ENCODE measurements at regions not wholly inside any gene's neighbourhood (a gene's known extent, or its start where the extent isn't known, plus 50 kb on each side); places are given as distances from the start of the nearest gene placed in this dataset.
"Not testable (repeated sequence)": the region's sequence is repeated elsewhere in the genome, so short reads cannot be mapped to it uniquely, and the experiment has no call there.

- no peak for ATAC-seq
- no peak for DNase-seq (ENCODE audit: low spot score)
- TF ChIP-seq NR3C1 (CRISPR knock-in tag; conservative IDR thresholded peaks at IDR 0.05; ENCODE audit: low read depth) (no peak), HMGXB4 (CRISPR knock-in tag; IDR thresholded peaks at IDR 0.05) (no peak), E2F1 (CRISPR knock-in tag; IDR thresholded peaks at IDR 0.05) (no peak), ZMAT4 (CRISPR knock-in tag; IDR thresholded peaks at IDR 0.05) (no peak), ZNF138 (CRISPR knock-in tag; conservative IDR thresholded peaks at IDR 0.05) (no peak), NFE2L1 (CRISPR knock-in tag; IDR thresholded peaks at IDR 0.05) (no peak), ETV6 (CRISPR knock-in tag; IDR thresholded peaks at IDR 0.05) (no peak), FOXK1 (CRISPR knock-in tag; IDR thresholded peaks at IDR 0.05) (no peak), RELA (CRISPR knock-in tag; IDR thresholded peaks at IDR 0.05; ENCODE audit: borderline replicate concordance) (no peak), ZNF219 (CRISPR knock-in tag; IDR thresholded peaks at IDR 0.05; ENCODE audit: borderline replicate concordance) (no peak), ZBTB21 (CRISPR knock-in tag; IDR thresholded peaks at IDR 0.05; ENCODE audit: borderline replicate concordance) (no peak), ZNF317 (CRISPR knock-in tag; IDR thresholded peaks at IDR 0.05; ENCODE audit: borderline replicate concordance, low read depth) (no peak), ZNF396 (CRISPR knock-in tag; IDR thresholded peaks at IDR 0.05; ENCODE audit: borderline replicate concordance) (no peak)
- TF ChIP-seq, protein P1, sequence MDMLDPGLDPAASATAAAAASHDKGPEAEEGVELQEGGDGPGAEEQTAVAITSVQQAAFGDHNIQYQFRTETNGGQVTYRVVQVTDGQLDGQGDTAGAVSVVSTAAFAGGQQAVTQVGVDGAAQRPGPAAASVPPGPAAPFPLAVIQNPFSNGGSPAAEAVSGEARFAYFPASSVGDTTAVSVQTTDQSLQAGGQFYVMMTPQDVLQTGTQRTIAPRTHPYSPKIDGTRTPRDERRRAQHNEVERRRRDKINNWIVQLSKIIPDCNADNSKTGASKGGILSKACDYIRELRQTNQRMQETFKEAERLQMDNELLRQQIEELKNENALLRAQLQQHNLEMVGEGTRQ (CRISPR knock-in tag; IDR thresholded peaks at IDR 0.05): no peak
- TF ChIP-seq, protein P2, sequence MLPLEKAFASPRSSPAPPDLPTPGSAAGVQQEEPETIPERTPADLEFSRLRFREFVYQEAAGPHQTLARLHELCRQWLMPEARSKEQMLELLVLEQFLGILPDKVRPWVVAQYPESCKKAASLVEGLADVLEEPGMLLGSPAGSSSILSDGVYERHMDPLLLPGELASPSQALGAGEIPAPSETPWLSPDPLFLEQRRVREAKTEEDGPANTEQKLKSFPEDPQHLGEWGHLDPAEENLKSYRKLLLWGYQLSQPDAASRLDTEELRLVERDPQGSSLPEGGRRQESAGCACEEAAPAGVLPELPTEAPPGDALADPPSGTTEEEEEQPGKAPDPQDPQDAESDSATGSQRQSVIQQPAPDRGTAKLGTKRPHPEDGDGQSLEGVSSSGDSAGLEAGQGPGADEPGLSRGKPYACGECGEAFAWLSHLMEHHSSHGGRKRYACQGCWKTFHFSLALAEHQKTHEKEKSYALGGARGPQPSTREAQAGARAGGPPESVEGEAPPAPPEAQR (CRISPR knock-in tag; IDR thresholded peaks at IDR 0.05): no peak
- H3K4me3 Mint-ChIP-seq: no peak overlapping the region
- peaks cover 10% of the 10 kb centered on the region for H3K36me3 Mint-ChIP-seq
- H3K9me3 Mint-ChIP-seq: peaks cover 25% of the 10 kb centered on the region
- peaks cover 14% of the 10 kb centered on the region for H3K4me1 Mint-ChIP-seq
- POLR2A ChIA-PET: no interaction called here
- H3K27ac Mint-ChIP-seq: no peak overlapping the region
- H3K27me3 Mint-ChIP-seq (ENCODE audit: low read depth): no peaks in the 10 kb centered on the region
- CTCF ChIA-PET: no interaction called here
Measured at GRCh38 chr5:127196042-127196441, 94.6 kb upstream of the MEGF10 start.

- peak; percentile 53 for DNase-seq (ENCODE audit: low spot score)
- 0 out of 2 replicates have a peak, but pooled peaks have one; percentile 66 for TF ChIP-seq FOXK1 (CRISPR knock-in tag; IDR thresholded peaks at IDR 0.05)
- TF ChIP-seq GABPB1 (CRISPR knock-in tag; IDR thresholded peaks at IDR 0.05): peak; percentile 41; the same call in 1 of the 2 replicates
- CTCF ChIA-PET: interaction anchor here (0.9 kb wide), 1 partner anchor 177 kb away, joined by 4 read pairs; no protein-coding TSS in a partner anchor
- H3K4me1 Mint-ChIP-seq: peaks cover 14% of the 10 kb centered on the region
- POLR2A ChIA-PET; H3K27me3 Mint-ChIP-seq (ENCODE audit: low read depth); H3K27ac Mint-ChIP-seq; H3K36me3 Mint-ChIP-seq: not testable (repeated sequence)
- peaks cover 36% of the 10 kb centered on the region for H3K9me3 Mint-ChIP-seq
- peak overlapping the region; percentile 47 for H3K4me3 Mint-ChIP-seq
- ATAC-seq: peak; percentile 98
Measured at GRCh38 chr5:127197402-127198167, 93.0 kb upstream of the MEGF10 start.

- H3K36me3 Mint-ChIP-seq; H3K27ac Mint-ChIP-seq; ATAC-seq; POLR2A ChIA-PET; DNase-seq (ENCODE audit: low spot score); H3K27me3 Mint-ChIP-seq (ENCODE audit: low read depth); H3K4me3 Mint-ChIP-seq; H3K4me1 Mint-ChIP-seq; CTCF ChIA-PET: not testable (repeated sequence)
- H3K9me3 Mint-ChIP-seq: peaks cover 36% of the 10 kb centered on the region
Measured at GRCh38 chr5:127202738-127203137, 87.9 kb upstream of the MEGF10 start.

Measured in WTC11 (cell line).